ENCODE measurements at regions not wholly inside any gene's neighbourhood (a gene's known extent, or its start where the extent isn't known, plus 50 kb on each side); places are given as distances from the start of the nearest gene placed in this dataset.

DNA sequence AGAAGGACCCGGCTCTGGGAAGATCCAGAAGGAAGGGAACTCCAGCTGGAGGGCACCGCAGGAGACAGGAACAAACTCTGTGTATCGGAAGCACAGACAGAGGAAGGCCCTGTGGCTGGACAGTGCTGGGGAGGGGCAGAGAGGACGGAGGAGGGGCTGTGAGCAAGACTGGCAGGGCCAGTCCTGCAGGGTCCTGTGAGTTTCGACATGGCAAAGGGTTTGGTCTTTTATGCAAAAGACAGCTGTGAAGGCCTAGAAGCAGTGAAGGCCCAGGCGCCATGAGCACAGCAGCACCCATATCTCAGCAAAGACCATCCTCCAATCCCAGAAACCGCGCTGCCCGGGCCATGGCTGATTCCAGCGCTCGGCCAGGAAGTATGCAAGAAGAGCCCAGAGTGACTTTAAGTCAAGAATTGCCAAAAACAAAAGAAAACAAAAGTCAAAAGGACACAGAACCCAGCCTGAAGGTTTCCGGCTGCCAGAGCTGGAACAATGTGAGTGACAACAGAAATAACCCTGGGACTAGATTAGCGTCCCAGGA, 126.5 kb downstream of the NCOR2 start:
- TF ChIP-seq, protein P1, sequence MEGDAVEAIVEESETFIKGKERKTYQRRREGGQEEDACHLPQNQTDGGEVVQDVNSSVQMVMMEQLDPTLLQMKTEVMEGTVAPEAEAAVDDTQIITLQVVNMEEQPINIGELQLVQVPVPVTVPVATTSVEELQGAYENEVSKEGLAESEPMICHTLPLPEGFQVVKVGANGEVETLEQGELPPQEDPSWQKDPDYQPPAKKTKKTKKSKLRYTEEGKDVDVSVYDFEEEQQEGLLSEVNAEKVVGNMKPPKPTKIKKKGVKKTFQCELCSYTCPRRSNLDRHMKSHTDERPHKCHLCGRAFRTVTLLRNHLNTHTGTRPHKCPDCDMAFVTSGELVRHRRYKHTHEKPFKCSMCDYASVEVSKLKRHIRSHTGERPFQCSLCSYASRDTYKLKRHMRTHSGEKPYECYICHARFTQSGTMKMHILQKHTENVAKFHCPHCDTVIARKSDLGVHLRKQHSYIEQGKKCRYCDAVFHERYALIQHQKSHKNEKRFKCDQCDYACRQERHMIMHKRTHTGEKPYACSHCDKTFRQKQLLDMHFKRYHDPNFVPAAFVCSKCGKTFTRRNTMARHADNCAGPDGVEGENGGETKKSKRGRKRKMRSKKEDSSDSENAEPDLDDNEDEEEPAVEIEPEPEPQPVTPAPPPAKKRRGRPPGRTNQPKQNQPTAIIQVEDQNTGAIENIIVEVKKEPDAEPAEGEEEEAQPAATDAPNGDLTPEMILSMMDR (IDR thresholded peaks at IDR 0.05; ENCODE audit: borderline replicate concordance, insufficient read depth, low read depth, low read length), result no peak
- H3K4me3 ChIP-seq (ENCODE audit: low read depth, low read length), result no peak overlapping the region

DNA sequence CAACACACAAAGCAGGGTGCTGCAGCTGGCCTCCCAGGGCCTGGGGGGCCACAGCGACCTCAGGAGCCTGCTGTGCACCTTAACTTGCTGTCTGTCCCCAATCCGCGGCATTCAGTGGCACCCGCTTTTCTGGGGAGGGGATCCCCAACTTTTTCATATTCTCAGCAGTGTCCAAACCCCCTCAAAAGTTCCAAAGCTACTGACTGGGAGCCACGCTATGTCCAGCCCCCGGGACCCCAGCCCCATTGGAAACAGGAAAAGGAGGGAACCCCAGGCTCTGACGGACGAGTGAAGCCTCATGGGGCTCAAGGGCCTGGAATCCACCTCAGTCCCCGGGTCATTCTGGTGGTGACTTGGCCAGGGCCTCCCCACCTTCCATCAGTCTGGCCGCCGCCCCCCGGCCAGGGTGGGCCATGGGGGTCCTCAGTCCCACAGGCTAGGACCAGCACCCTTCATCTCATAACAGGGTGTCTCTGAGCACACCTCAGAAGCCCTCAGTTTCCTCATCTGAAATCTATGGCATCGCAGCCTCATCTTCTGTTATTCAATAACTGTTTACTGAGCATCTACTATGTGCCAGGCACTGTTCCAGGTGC, 127.3 kb downstream of the NCOR2 start:
- TF ChIP-seq, protein P1 (IDR thresholded peaks at IDR 0.05; ENCODE audit: borderline replicate concordance, insufficient read depth, low read depth, low read length), result no peak
- H3K4me3 ChIP-seq (ENCODE audit: low read depth, low read length), result no peak overlapping the region

DNA sequence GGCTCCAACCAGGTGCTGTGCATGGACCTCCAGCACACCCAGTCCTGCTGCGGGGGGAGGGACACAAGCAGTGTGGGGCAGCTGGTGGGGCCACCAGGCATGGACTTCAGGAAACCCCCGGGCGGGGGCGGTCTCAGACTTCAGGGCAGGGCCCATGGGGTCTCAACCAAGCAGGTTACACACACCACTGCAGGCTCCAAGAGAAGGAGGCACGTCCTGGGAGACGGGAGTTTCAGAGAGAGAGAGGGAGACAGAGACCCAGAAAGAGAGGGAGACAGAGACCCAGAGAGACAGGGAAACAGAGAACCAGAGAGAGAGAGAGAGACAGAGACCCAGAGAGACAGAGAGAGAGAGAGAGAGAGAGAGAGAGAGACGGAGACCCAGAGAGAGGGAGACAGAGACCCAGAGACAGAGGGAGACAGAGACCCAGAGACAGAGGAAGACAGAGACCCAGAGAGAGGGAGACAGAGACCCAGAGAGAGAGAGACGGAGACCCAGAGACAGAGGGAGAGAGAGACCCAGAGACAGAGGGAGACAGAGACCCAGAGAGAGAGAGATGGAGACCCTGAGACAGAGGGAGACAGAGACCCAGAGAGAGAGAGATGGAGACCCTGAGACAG, 128.9 kb downstream of the NCOR2 start:
- H3K4me3 ChIP-seq (ENCODE audit: low read depth, low read length), result no peak overlapping the region
- TF ChIP-seq, protein P1 (IDR thresholded peaks at IDR 0.05; ENCODE audit: borderline replicate concordance, insufficient read depth, low read depth, low read length), result no peak

DNA sequence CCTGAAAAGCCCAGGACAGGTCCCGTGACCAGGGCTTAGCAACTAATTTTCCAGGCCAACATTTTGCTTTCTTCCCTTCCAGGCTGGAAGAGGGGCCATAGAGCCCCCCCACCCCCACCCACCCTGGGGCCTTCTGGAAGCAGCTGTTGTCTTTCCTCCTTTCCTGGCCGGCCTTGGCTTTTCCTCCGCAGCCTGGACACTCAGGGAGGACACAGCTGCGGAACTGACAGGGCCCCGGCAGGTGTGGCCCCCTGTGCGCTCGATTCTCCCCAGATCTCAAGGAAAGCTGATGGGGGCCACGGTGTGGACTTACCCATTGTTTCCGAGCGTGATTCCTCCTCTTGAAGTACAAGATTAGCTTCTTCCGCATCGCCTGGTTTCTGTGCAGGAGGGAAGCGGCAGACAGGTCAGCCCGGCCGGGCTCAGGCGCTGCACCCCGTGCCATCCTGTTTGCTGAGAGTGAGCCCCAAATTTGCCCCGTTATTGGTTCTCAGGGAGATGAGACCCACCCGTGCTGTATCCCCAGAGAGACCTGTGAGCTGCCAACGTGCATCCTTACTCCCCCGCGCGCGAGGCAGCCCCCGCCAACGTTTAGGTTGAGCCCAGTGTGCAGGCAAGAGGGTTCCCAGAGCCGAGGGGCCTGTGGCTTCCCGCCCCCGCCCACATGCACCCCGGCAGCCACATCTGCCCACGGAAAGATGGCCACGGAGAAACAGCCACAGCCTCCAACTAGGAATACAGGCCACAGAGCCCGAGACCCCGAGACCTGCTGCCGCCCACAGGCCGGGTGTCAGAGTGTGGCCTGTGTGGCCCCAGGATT, 129.6 kb downstream of the NCOR2 start:
- TF ChIP-seq, protein P1 (IDR thresholded peaks at IDR 0.05; ENCODE audit: borderline replicate concordance, insufficient read depth, low read depth, low read length), result no peak
- no peak overlapping the region for H3K4me3 ChIP-seq (ENCODE audit: low read depth, low read length)

DNA sequence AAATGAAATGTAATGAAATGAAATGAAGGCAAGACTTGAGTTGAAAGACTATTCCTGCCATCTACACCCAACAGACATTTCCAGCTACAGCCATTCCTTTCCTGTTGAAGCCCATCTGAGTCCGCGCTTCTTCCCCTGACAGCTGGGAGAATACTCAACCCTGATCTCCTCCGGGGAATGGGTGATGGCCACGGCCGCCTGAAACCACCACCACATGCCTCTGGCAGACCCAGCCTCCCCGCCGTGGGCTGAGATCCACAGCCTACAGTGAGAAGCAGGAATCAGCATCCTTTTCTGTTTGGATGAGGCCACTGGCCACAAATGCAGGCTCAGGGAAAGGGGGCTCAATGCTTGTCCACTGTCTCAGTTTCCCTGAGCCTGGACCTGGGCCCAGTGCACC, 130.3 kb downstream of the NCOR2 start:
- TF ChIP-seq, protein P1 (IDR thresholded peaks at IDR 0.05; ENCODE audit: borderline replicate concordance, insufficient read depth, low read depth, low read length), result no peak
- no peak overlapping the region for H3K4me3 ChIP-seq (ENCODE audit: low read depth, low read length)

DNA sequence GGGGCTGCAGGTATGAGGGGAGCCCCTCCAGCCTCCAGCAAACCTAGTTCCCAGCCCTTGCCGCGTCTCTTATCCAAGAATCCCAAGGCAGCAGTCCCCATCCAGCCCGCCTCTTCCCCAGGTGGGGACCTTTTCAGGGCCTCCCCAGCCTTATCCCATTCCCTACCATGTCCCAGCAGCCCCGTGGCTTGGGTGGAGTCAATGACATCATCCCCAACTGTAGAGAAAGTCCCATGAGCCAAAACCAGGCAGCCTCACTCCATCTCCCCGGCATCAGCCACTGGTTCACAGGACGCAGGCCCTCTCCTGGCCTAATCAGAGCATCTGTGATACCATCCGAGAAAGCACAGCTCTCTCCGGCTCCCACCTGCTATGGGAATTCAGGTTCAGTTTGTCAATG, 131.0 kb downstream of the NCOR2 start:
- H3K4me3 ChIP-seq (ENCODE audit: low read depth, low read length), result no peak overlapping the region
- TF ChIP-seq, protein P1 (IDR thresholded peaks at IDR 0.05; ENCODE audit: borderline replicate concordance, insufficient read depth, low read depth, low read length), result no peak

Measured in GM12875 (cell line).